Lower leg skin (tissue), 4 donors: ENCODE measurements at regions not wholly inside any gene's neighbourhood (a gene's known extent, or its start where the extent isn't known, plus 50 kb on each side); places are given as distances from the start of the nearest gene placed in this dataset.
"Not testable (repeated sequence)": the region's sequence is repeated elsewhere in the genome, so short reads cannot be mapped to it uniquely, and the experiment has no call there.

Experiments
- DNase-seq, 2 donors: peaks; one replicate each; pipeline ENCODE4 v3.0.0-alpha.2; 2019; ENCODE audit warnings: low spot score in 2 of 2
- H3K4me3 ChIP-seq: fragments of 200-600 bp; sonication (generic); 2 replicates; pipeline ENCODE4 v1.5.1; 2017; ENCODE audit warnings: mild to moderate bottlenecking, low read depth; ENCODE audit not compliant: poor library complexity, severe bottlenecking
- CTCF ChIP-seq, 3 donors: fragments of 450-650 bp; IDR thresholded peaks; one replicate each; pipeline ENCODE4 v1.5.1; 2016; ENCODE audit warnings: antibody characterized with exemption in 3 of 3, mild to moderate bottlenecking in 3 of 3, moderate library complexity in 2 of 3
- POLR2A ChIP-seq, 2 donors: fragments of 450-650 bp; IDR thresholded peaks; one replicate each; pipeline ENCODE4 v1.6.1; 2016 to 2017; ENCODE audit warnings: antibody characterized with exemption in 2 of 2, mild to moderate bottlenecking in 1 of 2, moderate library complexity in 1 of 2
- WGBS, 2 donors: methylation state at CpG; one replicate each; pipeline ENCODE4 v1.1.5; 2018; 5-methylcytosine and 5-hydroxymethylcytosine counted together
- intact Hi-C: fragments of 100-400 bp; cut with DNase I; formaldehyde crosslinking; loops from one replicate; pipeline ENCODE4 v1.15.0; 2023; ENCODE audit warnings: low total_unique reads

- 57 to 85% methylated on average over 1 of the region's 1 CpG for WGBS, 2 donors
- no peak overlapping the region for H3K4me3 ChIP-seq
- DNase-seq: no peak
- intact Hi-C loops: no loop called here
- TF ChIP-seq POLR2A (IDR thresholded peaks at IDR 0.05): no peak
- no peak for TF ChIP-seq CTCF (IDR thresholded peaks at IDR 0.05)
These were observed 191.7 kb upstream of the NDUFV2 start for GRCh38 chr18:8910843-8911242.

DNA sequence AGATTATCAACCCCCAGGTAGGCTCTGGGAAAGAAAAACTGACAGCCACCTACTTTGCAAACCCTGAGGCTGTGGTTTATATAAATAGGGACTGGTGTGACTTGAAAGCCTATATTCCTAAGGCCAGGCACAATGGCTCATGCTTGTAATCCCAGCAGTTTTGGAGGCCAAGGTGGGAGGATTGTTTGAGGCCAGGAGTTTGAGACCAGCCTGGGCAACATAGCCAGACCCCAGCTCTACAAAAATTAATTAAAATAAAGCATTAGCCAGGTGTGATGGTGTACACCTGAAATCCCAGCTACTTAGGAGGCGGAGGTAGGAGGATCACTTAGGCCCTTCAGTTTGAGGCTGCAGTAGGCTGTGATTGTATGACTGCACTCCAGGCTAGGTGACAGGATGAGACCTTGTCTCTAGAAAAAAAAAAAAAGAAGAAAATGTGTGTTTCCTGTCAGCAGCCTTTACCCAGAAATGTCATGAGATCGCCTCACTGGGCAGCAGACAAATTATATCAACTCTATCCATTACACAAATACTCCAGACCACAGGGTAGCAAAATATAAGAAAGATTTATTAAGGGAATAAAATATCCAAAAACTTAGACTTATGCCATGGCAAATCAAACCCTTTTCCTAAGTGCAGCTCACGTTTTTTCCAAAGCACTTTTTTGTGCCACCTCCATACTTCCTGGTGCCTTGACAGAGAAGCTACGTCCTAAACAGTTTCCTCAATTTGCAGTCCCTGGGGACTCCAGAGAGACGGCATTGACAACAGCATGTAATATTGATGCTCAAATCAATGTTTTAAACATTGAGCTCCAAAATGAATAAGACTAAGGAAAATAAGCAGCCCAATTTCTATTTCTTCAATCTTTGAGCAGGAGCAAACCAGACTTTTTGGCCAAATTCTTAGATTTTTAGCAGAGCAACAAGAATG lies 190.8 kb upstream of the NDUFV2 start:
- DNase-seq: no peak
- no peak overlapping the region for H3K4me3 ChIP-seq
- WGBS, 2 donors: 77 to 81% methylated on average over 5 of the region's 5 CpGs
- intact Hi-C loops: no loop called here
- no peak for TF ChIP-seq CTCF (IDR thresholded peaks at IDR 0.05)
- TF ChIP-seq POLR2A (IDR thresholded peaks at IDR 0.05): no peak

DNA sequence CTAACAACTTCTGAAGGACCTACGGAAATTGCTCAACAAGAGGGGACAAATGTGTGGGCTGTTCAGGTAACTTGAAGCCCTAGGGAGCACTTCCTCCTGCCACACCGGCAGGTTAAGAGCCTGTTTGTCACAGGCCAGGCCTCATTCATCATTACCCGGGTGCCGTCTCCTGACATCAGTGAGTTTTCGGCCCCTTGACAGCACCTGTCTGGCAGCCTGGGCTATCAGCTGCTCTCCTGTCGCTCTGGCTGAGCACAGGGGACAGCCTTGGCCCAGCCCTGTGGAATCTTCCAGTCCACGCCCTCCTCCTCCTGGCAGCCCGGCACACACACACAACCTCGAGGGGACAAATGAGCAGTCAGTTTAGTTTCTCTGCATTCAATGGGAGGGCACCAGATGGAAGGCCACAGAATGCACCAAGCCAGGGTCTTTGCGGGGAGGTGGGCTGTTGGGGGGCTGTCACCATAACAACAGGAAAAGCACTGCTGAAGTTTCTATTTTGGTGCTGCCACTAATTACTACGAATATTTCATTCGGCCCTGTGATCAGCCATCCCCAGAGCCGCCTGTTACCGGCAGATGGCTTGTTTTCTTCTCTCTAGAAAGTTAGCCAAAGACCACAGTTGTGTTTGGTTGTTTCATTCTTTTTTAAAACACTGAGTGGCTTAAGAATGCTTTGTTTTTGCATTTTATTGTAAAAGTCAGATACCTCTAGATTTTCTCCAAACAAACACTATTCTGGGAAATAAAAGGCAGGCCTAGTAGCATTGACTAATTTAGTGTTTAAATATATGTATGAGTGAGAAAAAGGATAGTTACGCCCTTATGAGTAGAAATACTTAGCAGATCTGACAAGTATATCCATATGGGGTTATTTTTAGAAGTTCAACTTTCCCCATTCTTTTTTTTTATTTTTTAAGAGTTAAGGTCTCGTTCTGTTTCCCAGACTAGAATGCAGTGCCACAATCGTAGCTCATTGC lies 189.9 kb upstream of the NDUFV2 start:
- no peak for DNase-seq
- intact Hi-C loops: no loop called here
- no peak overlapping the region for H3K4me3 ChIP-seq
- WGBS, 2 donors: 53 to 55% methylated on average over 16 to 17 of the region's 17 CpGs
- no peak for TF ChIP-seq CTCF (IDR thresholded peaks at IDR 0.05)
- no peak for TF ChIP-seq POLR2A (IDR thresholded peaks at IDR 0.05)

DNA sequence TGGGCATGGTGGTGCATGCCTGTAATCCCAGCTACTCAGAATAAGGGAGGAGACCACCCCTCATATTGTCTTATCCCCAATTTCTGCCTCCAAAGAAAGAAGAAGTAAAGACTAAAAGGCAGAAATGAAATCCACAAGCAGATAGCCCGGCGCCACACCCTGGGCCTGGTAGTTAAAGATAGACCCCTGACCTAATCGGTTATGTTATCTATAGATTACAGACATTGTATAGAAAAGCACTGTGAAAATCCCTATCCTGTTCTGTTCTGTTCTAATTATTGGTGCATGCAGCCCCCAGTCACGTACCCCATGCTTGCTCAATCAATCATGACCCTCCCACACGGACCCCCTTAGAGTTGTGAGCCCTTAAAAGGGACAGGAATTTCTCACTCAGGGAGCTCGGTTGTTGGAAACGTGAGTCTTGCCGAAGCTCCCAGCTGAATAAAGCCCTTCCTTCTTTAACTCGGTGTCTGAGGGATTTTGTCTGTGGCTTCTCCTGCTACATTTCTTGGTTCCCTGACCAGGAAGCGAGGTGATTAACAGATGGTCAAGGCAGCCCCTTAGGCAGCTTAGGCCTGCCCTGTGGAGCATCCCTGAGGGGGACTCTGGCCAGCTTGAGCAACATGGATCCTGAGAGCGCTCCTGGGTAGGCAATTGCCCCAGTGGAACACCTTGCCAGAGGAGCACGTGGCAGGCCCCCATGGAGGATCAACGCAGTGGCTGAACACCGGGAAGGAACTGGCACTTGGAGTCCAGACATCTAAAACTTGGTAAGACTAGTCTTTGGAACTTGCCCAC lies 188.7 kb upstream of the NDUFV2 start:
- intact Hi-C loops, DNase-seq, H3K4me3 ChIP-seq: not testable (repeated sequence)
- WGBS, 2 donors: 87 to 88% methylated on average over 14 of the region's 14 CpGs

DNA sequence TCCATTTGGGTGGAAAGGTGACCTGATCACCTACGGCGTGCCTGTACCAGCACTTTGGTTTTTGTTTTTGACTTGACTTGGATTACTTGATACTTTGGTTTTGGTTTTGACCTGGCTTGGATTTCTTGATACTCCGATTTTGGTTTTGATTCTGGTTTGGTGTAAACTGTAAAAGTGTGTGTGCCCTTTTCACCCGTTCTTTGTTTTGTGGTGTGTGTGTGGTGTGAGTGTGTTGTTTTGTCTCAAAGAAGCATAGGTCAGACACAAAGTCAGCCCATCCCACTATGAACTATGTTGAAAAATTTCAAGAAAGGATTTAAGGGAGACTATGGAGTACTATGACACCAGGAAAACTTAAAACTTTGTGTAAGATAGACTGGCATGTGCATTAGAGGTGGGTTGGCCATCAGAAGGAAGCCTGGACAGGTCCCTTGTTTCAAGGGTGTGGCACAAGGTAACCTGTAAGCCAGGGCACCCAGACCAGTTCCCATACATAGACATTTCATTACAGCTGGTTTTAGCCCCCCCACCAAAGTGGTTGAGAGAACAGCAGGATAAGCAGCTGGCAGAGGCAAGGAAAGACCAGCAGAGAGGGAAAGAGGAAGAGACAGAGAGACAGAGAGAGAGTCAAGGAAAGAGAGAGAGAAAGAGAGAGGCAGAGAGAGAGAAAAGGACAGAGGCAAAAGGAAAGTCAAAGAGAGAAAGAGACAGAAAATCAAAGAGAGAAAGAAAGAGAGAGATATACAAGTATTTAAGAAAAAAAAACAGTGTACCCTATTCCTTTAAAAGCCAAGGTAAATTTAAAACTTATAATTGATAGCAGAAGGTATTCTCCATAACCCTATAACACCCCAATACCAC lies 187.9 kb upstream of the NDUFV2 start:
- intact Hi-C loops, H3K4me3 ChIP-seq, DNase-seq: not testable (repeated sequence)
- 97 to 98% methylated on average over 4 of the region's 4 CpGs for WGBS, 2 donors

DNA sequence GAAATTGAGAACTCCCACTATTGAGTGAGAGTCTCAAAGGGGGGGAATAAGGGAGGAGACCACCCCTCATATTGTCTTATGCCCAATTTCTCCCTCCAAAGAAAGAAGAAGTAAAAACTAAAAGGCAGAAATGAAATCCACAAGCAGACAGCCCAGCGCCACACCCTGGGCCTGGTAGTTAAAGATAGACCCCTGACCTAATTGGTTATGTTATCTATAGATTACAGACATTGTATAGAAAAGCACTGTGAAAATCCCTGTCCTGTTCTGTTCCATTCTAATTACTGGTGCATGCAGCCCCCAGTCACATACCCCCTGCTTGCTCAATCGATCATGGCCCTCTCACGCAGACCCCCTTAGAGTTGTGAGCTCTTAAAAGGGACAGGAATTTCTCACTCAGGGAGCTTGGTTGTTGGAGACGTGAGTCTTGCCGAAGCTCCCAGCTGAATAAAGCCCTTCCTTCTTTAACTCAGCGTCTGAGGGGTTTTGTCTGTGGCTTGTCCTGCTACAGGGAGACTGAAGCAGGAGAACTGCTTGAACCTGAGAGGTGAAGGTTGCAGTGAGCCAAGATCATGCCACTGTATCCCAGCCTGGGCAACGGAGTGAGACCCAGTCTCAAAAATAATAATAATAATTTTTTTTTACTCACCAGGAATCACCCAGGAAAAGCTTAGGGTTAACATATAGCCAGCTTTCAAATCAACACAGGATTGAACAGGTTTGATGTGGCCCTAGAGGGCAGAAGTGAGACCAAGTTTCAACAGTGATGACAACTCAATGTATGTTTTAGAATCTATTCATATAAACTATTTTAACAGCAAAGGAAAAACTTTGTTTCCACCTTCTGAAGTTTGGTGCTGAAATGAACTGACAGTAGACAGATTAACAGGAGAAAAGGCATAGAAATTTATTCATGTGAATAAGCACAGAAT lies 181.4 kb upstream of the NDUFV2 start:
- WGBS, 2 donors: 89 to 93% methylated on average over 7 of the region's 7 CpGs
- intact Hi-C loops, H3K4me3 ChIP-seq, DNase-seq: not testable (repeated sequence)
